Activated naive CD8-positive, alpha-beta T cell treated with anti-CD3 and anti-CD28 coated beads for 36 hours (primary cell): ENCODE measurements at regions not wholly inside any gene's neighbourhood (a gene's known extent, or its start where the extent isn't known, plus 50 kb on each side); places are given as distances from the start of the nearest gene placed in this dataset.

Experiments
- DNase-seq: peaks from one replicate; pipeline ENCODE4 v3.0.0; 2021
- H3K27ac Mint-ChIP-seq: one replicate; pipeline ENCODE4 v1.8.0; 2022; ENCODE audit warnings: mild to moderate bottlenecking, moderate library complexity, mixed read lengths
- H3K27me3 Mint-ChIP-seq: one replicate; pipeline ENCODE4 v1.8.0; 2022; ENCODE audit warnings: mild to moderate bottlenecking, mixed read lengths
- H3K36me3 Mint-ChIP-seq: one replicate; pipeline ENCODE4 v1.8.0; 2021; ENCODE audit warnings: mild to moderate bottlenecking, mixed read lengths
- H3K4me1 Mint-ChIP-seq: one replicate; pipeline ENCODE4 v1.8.0; 2021; ENCODE audit warnings: mixed read lengths
- H3K4me3 Mint-ChIP-seq: one replicate; pipeline ENCODE4 v1.8.0; 2022; ENCODE audit warnings: mild to moderate bottlenecking, moderate library complexity, mixed read lengths
- H3K9me3 Mint-ChIP-seq: one replicate; pipeline ENCODE4 v1.8.0; 2022; ENCODE audit warnings: mixed read lengths

GRCh38 chr7:88395715-88396114, 89.0 kb upstream of the STEAP4 start:
- Mint-ChIP-seq H3K36me3 (no peaks in the 10 kb centered on the region), H3K9me3 (no peaks in the 10 kb centered on the region), H3K4me3 (no peak overlapping the region), H3K27ac (no peak overlapping the region), H3K27me3 (peaks cover 18% of the 10 kb centered on the region), H3K4me1 (peaks cover 15% of the 10 kb centered on the region)
- DNase-seq: no peak

GRCh38 chr7:88391247-88391646, 84.6 kb upstream of the STEAP4 start:
- H3K36me3 Mint-ChIP-seq: no peaks in the 10 kb centered on the region
- no peak overlapping the region for H3K4me3 Mint-ChIP-seq
- H3K27ac Mint-ChIP-seq: no peak overlapping the region
- H3K9me3 Mint-ChIP-seq: no peaks in the 10 kb centered on the region
- no peak for DNase-seq
- H3K27me3 Mint-ChIP-seq: peaks cover 35% of the 10 kb centered on the region
- H3K4me1 Mint-ChIP-seq: peaks cover 12% of the 10 kb centered on the region

- peaks cover 8% of the 10 kb centered on the region for H3K4me1 Mint-ChIP-seq
- no peaks in the 10 kb centered on the region for H3K9me3 Mint-ChIP-seq
- H3K36me3 Mint-ChIP-seq: no peaks in the 10 kb centered on the region
- H3K27ac Mint-ChIP-seq: no peak overlapping the region
- no peak overlapping the region for H3K4me3 Mint-ChIP-seq
- peaks cover 29% of the 10 kb centered on the region for H3K27me3 Mint-ChIP-seq
- DNase-seq: no peak
Observed at GRCh38 chr7:88387368-88387767, 80.7 kb upstream of the STEAP4 start.

GRCh38 chr7:88386665-88387156, 80.0 kb upstream of the STEAP4 start:
- Mint-ChIP-seq H3K36me3 (no peaks in the 10 kb centered on the region), H3K4me3 (no peak overlapping the region), H3K27me3 (peaks cover 28% of the 10 kb centered on the region), H3K4me1 (peaks cover 8% of the 10 kb centered on the region), H3K9me3 (no peaks in the 10 kb centered on the region), H3K27ac (no peak overlapping the region)
- no peak for DNase-seq

GRCh38 chr7:88377434-88377833, 70.7 kb upstream of the STEAP4 start:
- H3K9me3 Mint-ChIP-seq: no peaks in the 10 kb centered on the region
- no peaks in the 10 kb centered on the region for H3K4me1 Mint-ChIP-seq
- no peaks in the 10 kb centered on the region for H3K36me3 Mint-ChIP-seq
- no peak overlapping the region for H3K4me3 Mint-ChIP-seq
- DNase-seq: no peak
- H3K27ac Mint-ChIP-seq: no peak overlapping the region
- H3K27me3 Mint-ChIP-seq: peaks cover 4% of the 10 kb centered on the region

DNA sequence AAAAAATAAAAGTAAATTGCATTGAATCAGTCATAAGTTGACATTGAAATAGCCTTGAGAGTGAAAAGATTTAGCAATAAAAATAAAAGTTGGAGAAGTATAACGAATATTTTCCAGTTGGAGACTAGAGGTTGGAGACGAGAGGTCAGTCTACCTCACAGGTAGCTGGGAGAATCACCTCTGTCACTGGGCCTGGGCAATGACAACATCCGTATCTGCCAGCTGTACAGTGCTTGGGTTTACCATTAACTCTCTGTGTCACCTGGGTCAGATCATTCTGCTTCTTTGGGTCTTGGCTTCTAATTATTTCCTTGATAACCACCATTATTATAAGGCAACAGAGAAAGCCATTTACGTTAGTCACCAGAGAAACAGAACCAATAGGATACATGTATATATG, 62.0 kb upstream of the STEAP4 start:
- Mint-ChIP-seq H3K9me3 (peaks cover 2% of the 10 kb centered on the region), H3K4me1 (no peaks in the 10 kb centered on the region), H3K27ac (no peak overlapping the region), H3K27me3 (peaks cover 32% of the 10 kb centered on the region), H3K36me3 (no peaks in the 10 kb centered on the region), H3K4me3 (no peak overlapping the region)
- DNase-seq: no peak

GRCh38 chr7:88366845-88367244, 60.2 kb upstream of the STEAP4 start:
- peaks cover 27% of the 10 kb centered on the region for H3K27me3 Mint-ChIP-seq
- no peak overlapping the region for H3K4me3 Mint-ChIP-seq
- peaks cover 2% of the 10 kb centered on the region for H3K9me3 Mint-ChIP-seq
- DNase-seq: no peak
- no peaks in the 10 kb centered on the region for H3K4me1 Mint-ChIP-seq
- no peaks in the 10 kb centered on the region for H3K36me3 Mint-ChIP-seq
- H3K27ac Mint-ChIP-seq: no peak overlapping the region

DNA sequence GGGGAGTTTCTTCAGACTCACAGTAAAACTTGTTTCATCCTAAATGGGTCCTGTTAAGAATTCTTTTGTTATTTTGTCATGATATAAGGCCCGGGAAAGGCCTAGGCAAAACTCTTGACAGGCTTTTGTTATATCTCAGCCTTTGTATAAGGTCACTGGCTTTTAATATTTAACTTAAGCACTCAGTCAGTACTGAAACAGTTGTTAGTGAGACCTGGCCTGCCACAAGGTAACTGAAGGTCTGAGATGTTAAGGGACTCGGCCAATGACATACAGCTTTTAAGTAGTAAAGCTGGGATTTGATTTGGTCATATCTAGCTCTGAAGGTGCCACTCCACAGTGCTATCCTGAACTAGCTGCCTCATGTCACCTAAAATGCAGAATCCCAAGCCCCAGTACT, 57.2 kb upstream of the STEAP4 start:
- Mint-ChIP-seq H3K36me3 (no peaks in the 10 kb centered on the region), H3K9me3 (no peaks in the 10 kb centered on the region), H3K27ac (no peak overlapping the region), H3K27me3 (peaks cover 32% of the 10 kb centered on the region), H3K4me3 (no peak overlapping the region), H3K4me1 (no peaks in the 10 kb centered on the region)
- DNase-seq: no peak

GRCh38 chr7:88363249-88363648, 56.6 kb upstream of the STEAP4 start:
- no peaks in the 10 kb centered on the region for H3K9me3 Mint-ChIP-seq
- no peak overlapping the region for H3K27ac Mint-ChIP-seq
- H3K36me3 Mint-ChIP-seq: no peaks in the 10 kb centered on the region
- DNase-seq: no peak
- peaks cover 33% of the 10 kb centered on the region for H3K27me3 Mint-ChIP-seq
- H3K4me3 Mint-ChIP-seq: no peak overlapping the region
- no peaks in the 10 kb centered on the region for H3K4me1 Mint-ChIP-seq

GRCh38 chr7:88361357-88361756, 54.7 kb upstream of the STEAP4 start:
- no peaks in the 10 kb centered on the region for H3K36me3 Mint-ChIP-seq
- peaks cover 26% of the 10 kb centered on the region for H3K27me3 Mint-ChIP-seq
- no peaks in the 10 kb centered on the region for H3K9me3 Mint-ChIP-seq
- no peak overlapping the region for H3K27ac Mint-ChIP-seq
- H3K4me1 Mint-ChIP-seq: no peaks in the 10 kb centered on the region
- H3K4me3 Mint-ChIP-seq: no peak overlapping the region
- no peak for DNase-seq

GRCh38 chr7:88358881-88359280, 52.2 kb upstream of the STEAP4 start:
- Mint-ChIP-seq H3K4me3 (no peak overlapping the region), H3K4me1 (no peaks in the 10 kb centered on the region), H3K36me3 (no peaks in the 10 kb centered on the region), H3K27ac (no peak overlapping the region), H3K27me3 (peaks cover 23% of the 10 kb centered on the region), H3K9me3 (no peaks in the 10 kb centered on the region)
- no peak for DNase-seq

DNA sequence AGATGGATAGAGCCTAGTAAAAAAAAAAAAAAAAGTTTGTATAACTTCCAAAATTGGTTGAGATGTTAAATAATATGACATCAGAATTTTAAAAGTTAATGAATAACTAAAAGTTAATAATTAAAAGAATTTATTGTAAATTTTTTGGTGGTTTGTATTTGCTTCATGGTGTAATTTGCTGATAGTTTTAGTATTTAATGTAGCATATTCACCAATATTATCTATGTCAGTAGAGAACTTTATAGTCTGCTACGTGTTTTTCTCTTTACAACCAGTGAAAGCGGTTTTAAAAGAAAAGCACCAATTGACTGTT, 51.8 kb upstream of the STEAP4 start:
- Mint-ChIP-seq H3K27me3 (peaks cover 23% of the 10 kb centered on the region), H3K4me3 (no peak overlapping the region), H3K9me3 (no peaks in the 10 kb centered on the region), H3K36me3 (no peaks in the 10 kb centered on the region), H3K4me1 (no peaks in the 10 kb centered on the region), H3K27ac (no peak overlapping the region)
- no peak for DNase-seq

- Mint-ChIP-seq H3K4me1 (no peaks in the 10 kb centered on the region), H3K27ac (no peak overlapping the region), H3K27me3 (peaks cover 23% of the 10 kb centered on the region), H3K9me3 (no peaks in the 10 kb centered on the region), H3K36me3 (no peaks in the 10 kb centered on the region), H3K4me3 (no peak overlapping the region)
- DNase-seq: no peak
Observed at GRCh38 chr7:88357781-88358525, 51.3 kb upstream of the STEAP4 start.

DNA sequence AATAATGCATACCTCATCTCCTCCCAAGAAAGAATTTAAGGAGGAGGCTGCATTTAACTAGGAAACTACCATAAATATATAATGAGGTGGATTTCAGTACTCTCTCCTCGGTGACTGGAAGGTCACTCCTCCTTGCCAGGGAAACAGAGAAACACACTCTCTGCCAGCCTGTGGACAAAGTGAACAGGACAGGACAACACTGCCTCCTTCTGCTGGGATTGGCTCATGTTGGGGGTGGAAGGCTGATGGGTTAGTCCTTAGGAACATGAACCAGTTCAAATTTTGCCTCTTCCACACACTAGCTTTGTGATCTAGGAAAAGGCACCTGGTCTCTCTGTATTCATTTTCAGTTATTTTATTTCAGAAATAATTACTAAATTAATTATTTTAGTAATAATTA, 50.6 kb upstream of the STEAP4 start:
- no peak overlapping the region for H3K4me3 Mint-ChIP-seq
- H3K9me3 Mint-ChIP-seq: no peaks in the 10 kb centered on the region
- H3K4me1 Mint-ChIP-seq: no peaks in the 10 kb centered on the region
- H3K36me3 Mint-ChIP-seq: no peaks in the 10 kb centered on the region
- DNase-seq: no peak
- peaks cover 23% of the 10 kb centered on the region for H3K27me3 Mint-ChIP-seq
- H3K27ac Mint-ChIP-seq: no peak overlapping the region
